ENCODE measurements at regions not wholly inside any gene's neighbourhood (a gene's known extent, or its start where the extent isn't known, plus 50 kb on each side); places are given as distances from the start of the nearest gene placed in this dataset.
"Not testable (repeated sequence)": the region's sequence is repeated elsewhere in the genome, so short reads cannot be mapped to it uniquely, and the experiment has no call there.

DNA sequence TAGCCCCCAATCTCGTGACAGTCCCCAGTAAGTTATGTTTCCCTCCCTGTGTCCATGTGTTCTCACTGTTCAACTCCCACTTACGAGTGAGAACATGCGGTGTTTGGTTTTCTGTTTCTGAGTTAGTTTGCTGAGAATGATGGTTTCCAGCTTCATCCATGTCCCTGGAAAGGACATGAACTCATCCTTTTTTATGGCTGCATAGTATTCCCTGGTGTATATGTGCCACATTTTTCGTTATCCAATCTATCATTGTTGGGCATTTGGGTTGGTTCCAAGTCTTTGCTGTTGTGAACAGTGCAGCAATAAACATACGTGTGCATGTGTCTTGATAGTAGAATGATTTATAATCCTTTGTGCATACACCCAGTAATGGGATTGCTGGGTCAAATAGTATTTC, 63.5 kb downstream of the ADRB2 start:
- TF ChIP-seq, protein P1, sequence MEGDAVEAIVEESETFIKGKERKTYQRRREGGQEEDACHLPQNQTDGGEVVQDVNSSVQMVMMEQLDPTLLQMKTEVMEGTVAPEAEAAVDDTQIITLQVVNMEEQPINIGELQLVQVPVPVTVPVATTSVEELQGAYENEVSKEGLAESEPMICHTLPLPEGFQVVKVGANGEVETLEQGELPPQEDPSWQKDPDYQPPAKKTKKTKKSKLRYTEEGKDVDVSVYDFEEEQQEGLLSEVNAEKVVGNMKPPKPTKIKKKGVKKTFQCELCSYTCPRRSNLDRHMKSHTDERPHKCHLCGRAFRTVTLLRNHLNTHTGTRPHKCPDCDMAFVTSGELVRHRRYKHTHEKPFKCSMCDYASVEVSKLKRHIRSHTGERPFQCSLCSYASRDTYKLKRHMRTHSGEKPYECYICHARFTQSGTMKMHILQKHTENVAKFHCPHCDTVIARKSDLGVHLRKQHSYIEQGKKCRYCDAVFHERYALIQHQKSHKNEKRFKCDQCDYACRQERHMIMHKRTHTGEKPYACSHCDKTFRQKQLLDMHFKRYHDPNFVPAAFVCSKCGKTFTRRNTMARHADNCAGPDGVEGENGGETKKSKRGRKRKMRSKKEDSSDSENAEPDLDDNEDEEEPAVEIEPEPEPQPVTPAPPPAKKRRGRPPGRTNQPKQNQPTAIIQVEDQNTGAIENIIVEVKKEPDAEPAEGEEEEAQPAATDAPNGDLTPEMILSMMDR (IDR thresholded peaks at IDR 0.05): not testable (repeated sequence)
- TF ChIP-seq POLR2AphosphoS5, POLR2A (IDR thresholded peaks at IDR 0.05): not testable (repeated sequence)
